ENCODE measurements at regions not wholly inside any gene's neighbourhood (a gene's known extent, or its start where the extent isn't known, plus 50 kb on each side); places are given as distances from the start of the nearest gene placed in this dataset.

GRCh38 chr5:115372146-115372545 lies 75.7 kb upstream of the CCDC112 start:
- no peak overlapping the region for H3K4me3 ChIP-seq (ENCODE audit: low read length)
- peak; percentile 67 for DNase-seq (ENCODE audit: low read depth)
- TF ChIP-seq CTCF (IDR thresholded peaks at IDR 0.05; ENCODE audit: insufficient read depth, low read depth, low read length, missing control alignments) = no peak

- TF ChIP-seq CTCF (IDR thresholded peaks at IDR 0.05; ENCODE audit: insufficient read depth, low read depth, low read length, missing control alignments) = no peak
- H3K4me3 ChIP-seq (ENCODE audit: low read length) = no peak overlapping the region
- DNase-seq (ENCODE audit: low read depth) = no peak
Observed at GRCh38 chr5:115369430-115370144, 73.1 kb upstream of the CCDC112 start.

- no peak for TF ChIP-seq CTCF (IDR thresholded peaks at IDR 0.05; ENCODE audit: insufficient read depth, low read depth, low read length, missing control alignments)
- peak; percentile 75 for DNase-seq (ENCODE audit: low read depth)
- H3K4me3 ChIP-seq (ENCODE audit: low read length) = no peak overlapping the region
Observed at GRCh38 chr5:115366223-115366622, 69.8 kb upstream of the CCDC112 start.

GRCh38 chr5:115363879-115364278 lies 67.4 kb upstream of the CCDC112 start:
- no peak overlapping the region for H3K4me3 ChIP-seq (ENCODE audit: low read length)
- TF ChIP-seq CTCF (IDR thresholded peaks at IDR 0.05; ENCODE audit: insufficient read depth, low read depth, low read length, missing control alignments) = no peak
- DNase-seq (ENCODE audit: low read depth) = no peak

GRCh38 chr5:115360046-115360685 lies 63.7 kb upstream of the CCDC112 start:
- no peak overlapping the region for H3K4me3 ChIP-seq (ENCODE audit: low read length)
- no peak for TF ChIP-seq CTCF (IDR thresholded peaks at IDR 0.05; ENCODE audit: insufficient read depth, low read depth, low read length, missing control alignments)
- peak; percentile 21 for DNase-seq (ENCODE audit: low read depth)

- DNase-seq (ENCODE audit: low read depth) = no peak
- H3K4me3 ChIP-seq (ENCODE audit: low read length) = no peak overlapping the region
- TF ChIP-seq CTCF (IDR thresholded peaks at IDR 0.05; ENCODE audit: insufficient read depth, low read depth, low read length, missing control alignments) = no peak
Observed at GRCh38 chr5:115355767-115356381, 59.4 kb upstream of the CCDC112 start.

All from epithelial cell of esophagus (primary cell).